Upper lobe of right lung (tissue), 1 donor: ENCODE measurements at regions not wholly inside any gene's neighbourhood (a gene's known extent, or its start where the extent isn't known, plus 50 kb on each side); places are given as distances from the start of the nearest gene placed in this dataset.
"Not testable (repeated sequence)": the region's sequence is repeated elsewhere in the genome, so short reads cannot be mapped to it uniquely, and the experiment has no call there.

Experiments used
- ATAC-seq: fragments of 200-7000 bp; cut with Tn5 transposase; one replicate; pipeline ENCODE4 v1.9.1; 2020; ENCODE audit warnings: mild to moderate bottlenecking, moderate library complexity
- DNase-seq: peaks from one replicate; pipeline ENCODE4 v3.0.0-alpha.2; 2020
- H3K27ac ChIP-seq: fragments of 200-600 bp; one replicate; pipeline ENCODE4 v1.8.0; 2022
- H3K27me3 ChIP-seq: fragments of 200-600 bp; one replicate; pipeline ENCODE4 v1.8.0; 2022; ENCODE audit warnings: mild to moderate bottlenecking
- H3K36me3 ChIP-seq: fragments of 200-600 bp; one replicate; pipeline ENCODE4 v1.8.0; 2022
- H3K4me1 ChIP-seq: fragments of 200-600 bp; one replicate; pipeline ENCODE4 v1.8.0; 2022
- H3K4me3 ChIP-seq: fragments of 200-600 bp; one replicate; pipeline ENCODE4 v1.8.0; 2022; ENCODE audit warnings: mild to moderate bottlenecking
- H3K9me3 ChIP-seq: fragments of 200-600 bp; one replicate; pipeline ENCODE4 v1.8.0; 2022
- intact Hi-C: fragments of 100-400 bp; cut with DNase I; formaldehyde crosslinking; loops from one replicate; pipeline ENCODE4 v1.11.0; 2022
- TF ChIP-seq, protein P1 (sequence below): fragments of 200-600 bp; IDR thresholded peaks from one replicate; pipeline ENCODE4 v1.8.0; 2022; ENCODE audit warnings: antibody characterized with exemption
- donor health status: DM: no; HTN: yes; CAD: no; lungs with severe emphysema.

DNA sequence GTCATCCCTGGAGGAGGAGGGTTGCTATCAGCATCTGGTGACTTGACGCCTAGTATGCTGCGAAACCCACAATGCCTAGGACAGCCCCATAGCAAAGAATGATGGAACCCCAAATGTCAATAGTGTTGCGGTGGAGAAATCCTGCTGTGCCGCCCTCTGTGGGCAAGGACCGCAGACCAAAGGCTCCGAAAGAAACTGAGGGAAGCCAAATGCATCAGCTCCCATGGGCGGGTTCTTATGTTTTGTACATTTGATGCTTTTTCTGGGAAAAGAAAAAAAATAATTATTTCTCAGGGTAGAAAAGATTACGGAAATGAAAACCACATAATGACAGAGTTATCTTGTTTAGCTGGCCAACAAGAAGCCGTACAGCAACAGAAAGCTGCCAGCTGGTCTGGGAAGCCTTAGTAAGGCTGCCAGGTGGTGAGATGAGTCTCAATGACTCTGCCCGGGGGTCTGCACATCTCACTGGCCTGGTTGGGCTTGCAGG is 95.0 kb upstream of the TBL1X start:
- Histone ChIP-seq H3K27ac (no peak overlapping the region), H3K9me3 (no peaks in the 10 kb centered on the region), H3K36me3 (no peaks in the 10 kb centered on the region), H3K4me1 (no peaks in the 10 kb centered on the region), H3K4me3 (no peak overlapping the region), H3K27me3 (no peaks in the 10 kb centered on the region)
- intact Hi-C loops: no loop called here
- DNase-seq: no peak
- TF ChIP-seq, protein P1, sequence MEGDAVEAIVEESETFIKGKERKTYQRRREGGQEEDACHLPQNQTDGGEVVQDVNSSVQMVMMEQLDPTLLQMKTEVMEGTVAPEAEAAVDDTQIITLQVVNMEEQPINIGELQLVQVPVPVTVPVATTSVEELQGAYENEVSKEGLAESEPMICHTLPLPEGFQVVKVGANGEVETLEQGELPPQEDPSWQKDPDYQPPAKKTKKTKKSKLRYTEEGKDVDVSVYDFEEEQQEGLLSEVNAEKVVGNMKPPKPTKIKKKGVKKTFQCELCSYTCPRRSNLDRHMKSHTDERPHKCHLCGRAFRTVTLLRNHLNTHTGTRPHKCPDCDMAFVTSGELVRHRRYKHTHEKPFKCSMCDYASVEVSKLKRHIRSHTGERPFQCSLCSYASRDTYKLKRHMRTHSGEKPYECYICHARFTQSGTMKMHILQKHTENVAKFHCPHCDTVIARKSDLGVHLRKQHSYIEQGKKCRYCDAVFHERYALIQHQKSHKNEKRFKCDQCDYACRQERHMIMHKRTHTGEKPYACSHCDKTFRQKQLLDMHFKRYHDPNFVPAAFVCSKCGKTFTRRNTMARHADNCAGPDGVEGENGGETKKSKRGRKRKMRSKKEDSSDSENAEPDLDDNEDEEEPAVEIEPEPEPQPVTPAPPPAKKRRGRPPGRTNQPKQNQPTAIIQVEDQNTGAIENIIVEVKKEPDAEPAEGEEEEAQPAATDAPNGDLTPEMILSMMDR: no peak
- ATAC-seq: no peak

DNA sequence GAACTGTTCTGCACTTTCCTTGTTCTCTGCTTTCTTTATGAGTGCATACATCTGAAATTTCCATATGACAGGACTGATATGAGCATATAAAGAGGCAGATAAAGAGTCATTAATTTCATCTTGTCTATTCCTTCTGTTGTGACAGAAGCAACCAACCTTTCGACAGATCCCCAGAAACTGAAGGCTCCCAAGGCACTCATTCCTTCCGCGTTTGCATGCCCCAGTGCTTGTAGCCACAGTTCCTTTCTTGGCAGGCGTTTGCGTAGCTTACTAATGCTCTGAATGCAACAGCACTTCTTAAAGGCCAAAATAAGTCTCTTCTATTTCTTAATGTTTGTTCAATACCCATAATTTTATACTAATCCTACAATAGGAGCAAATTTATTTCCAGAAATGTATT is 94.0 kb upstream of the TBL1X start:
- no peak for DNase-seq

DNA sequence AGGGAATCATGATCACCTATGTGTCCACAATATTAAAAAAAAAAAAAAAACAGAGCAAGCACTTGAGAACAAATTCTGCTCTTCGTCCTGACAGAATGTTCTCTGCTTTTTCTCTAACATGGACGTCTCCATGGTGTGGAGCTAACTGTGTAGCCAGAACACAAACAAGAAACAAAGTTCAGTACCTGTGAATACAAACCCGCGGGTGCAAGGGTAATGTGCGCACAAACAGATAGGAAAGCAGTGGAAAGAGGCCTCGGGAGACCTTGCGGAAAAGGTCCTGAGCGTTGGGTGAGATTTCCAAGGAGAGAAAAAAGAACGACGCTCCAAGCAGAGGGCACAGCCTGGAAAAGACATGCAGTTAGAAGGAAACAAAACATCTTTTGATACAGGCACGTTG is 92.0 kb upstream of the TBL1X start:
- intact Hi-C loops: no loop called here
- Histone ChIP-seq H3K4me3 (no peak overlapping the region), H3K9me3 (no peaks in the 10 kb centered on the region), H3K27ac (no peak overlapping the region), H3K27me3 (no peaks in the 10 kb centered on the region), H3K36me3 (no peaks in the 10 kb centered on the region), H3K4me1 (no peaks in the 10 kb centered on the region)
- TF ChIP-seq, protein P1: no peak
- no peak for DNase-seq
- no peak for ATAC-seq

More for the DNA sequence above, 94.0 kb upstream of the TBL1X start:
- H3K4me3 ChIP-seq: no peak overlapping the region
- intact Hi-C loops: no loop called here
- no peaks in the 10 kb centered on the region for H3K27me3 ChIP-seq
- no peaks in the 10 kb centered on the region for H3K36me3 ChIP-seq
- H3K4me1 ChIP-seq: no peaks in the 10 kb centered on the region
- ATAC-seq: no peak
- H3K9me3 ChIP-seq: no peaks in the 10 kb centered on the region
- no peak overlapping the region for H3K27ac ChIP-seq
- TF ChIP-seq, protein P1: no peak

DNA sequence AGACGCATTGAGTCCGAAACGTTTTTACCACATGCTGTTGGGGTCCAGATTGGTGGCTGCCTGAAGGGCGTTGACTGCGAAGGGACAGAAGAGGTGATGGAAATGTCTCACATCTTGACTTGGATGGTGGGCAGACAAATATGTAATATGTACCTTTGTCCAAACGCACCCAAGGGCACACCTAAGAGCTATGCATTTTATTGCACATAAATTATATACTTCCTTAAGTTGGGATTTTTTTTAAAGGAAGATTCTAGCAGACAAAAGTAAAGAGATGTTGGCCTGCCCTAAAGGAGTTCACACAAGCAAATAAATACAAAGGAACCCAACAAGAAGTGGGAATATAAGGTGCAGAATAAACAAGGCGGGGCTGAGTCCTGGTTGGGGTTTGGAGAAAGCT is 91.1 kb upstream of the TBL1X start:
- Histone ChIP-seq H3K4me1 (no peaks in the 10 kb centered on the region), H3K27me3 (no peaks in the 10 kb centered on the region), H3K9me3 (no peaks in the 10 kb centered on the region), H3K4me3 (no peak overlapping the region), H3K36me3 (no peaks in the 10 kb centered on the region), H3K27ac (no peak overlapping the region)
- ATAC-seq (no peak), DNase-seq (no peak)
- intact Hi-C loops: no loop called here
- TF ChIP-seq, protein P1: no peak

DNA sequence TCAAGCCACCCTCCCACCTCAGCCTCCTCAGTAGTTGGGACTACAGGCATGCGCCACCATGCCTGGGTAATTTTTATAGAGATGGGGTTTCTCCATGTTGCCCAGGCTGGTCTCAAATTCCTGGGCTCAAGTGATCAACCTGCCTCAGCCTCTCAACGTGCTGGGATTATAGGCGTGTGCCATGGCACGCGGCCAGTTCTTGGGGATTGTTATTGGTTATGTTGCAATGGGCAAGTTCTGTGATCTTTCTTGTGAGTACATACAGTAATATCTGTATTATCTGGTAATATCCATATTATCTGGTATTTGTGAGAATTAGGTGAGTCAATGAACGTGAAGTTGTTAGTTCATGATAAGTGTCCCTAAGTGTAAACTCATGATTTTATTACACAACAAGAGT is 90.3 kb upstream of the TBL1X start:
- Histone ChIP-seq H3K4me3 (no peak overlapping the region), H3K27ac (no peak overlapping the region), H3K4me1 (no peaks in the 10 kb centered on the region), H3K9me3 (no peaks in the 10 kb centered on the region), H3K36me3 (no peaks in the 10 kb centered on the region), H3K27me3 (no peaks in the 10 kb centered on the region)
- TF ChIP-seq, protein P1: no peak
- ATAC-seq (no peak), DNase-seq (peak; percentile 63)
- intact Hi-C loops: no loop called here

DNA sequence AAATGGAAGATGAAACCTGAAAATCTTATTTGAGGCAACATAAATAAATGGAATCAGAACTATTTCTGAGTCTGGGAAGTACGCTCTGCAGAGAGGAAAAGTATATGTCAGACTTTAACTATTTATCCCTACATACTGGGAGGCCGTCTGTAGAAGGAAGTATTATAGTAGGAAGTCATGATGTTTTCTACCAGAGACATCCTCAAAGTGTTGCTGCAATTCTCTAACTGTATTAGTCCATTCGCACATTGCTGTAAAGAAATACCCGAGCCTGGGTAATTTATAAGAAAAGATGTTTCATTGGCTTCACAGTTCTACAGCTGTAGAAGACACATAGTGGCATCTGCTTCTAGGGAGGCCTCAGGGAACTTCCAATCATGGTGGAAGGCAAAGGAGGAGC is 88.7 kb upstream of the TBL1X start:
- Histone ChIP-seq H3K36me3 (no peaks in the 10 kb centered on the region), H3K4me3 (no peak overlapping the region), H3K4me1 (no peaks in the 10 kb centered on the region), H3K27me3 (no peaks in the 10 kb centered on the region), H3K27ac (no peak overlapping the region), H3K9me3 (no peaks in the 10 kb centered on the region)
- intact Hi-C loops: no loop called here
- ATAC-seq (peak; percentile 36), DNase-seq (no peak)
- TF ChIP-seq, protein P1: no peak

DNA sequence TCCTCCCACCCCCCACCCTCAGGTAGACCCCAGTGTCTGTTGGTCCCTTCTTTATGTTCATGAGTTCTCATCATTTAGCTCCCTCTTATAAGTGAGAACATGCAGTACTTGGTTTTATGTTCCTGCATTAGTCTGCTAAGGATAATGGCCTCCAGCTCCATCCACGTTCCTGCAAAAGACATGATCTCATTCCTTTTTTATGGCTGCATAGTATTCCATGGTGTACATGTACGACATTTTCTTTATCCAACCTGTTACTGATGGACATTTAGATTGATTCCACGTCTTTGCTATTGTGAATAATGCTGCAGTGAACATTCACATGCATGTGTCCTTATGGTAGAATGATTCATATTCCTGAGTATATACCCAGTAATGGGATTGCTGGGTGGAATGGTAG is 87.6 kb upstream of the TBL1X start:
- ATAC-seq, H3K27me3 ChIP-seq, H3K36me3 ChIP-seq, DNase-seq, H3K4me1 ChIP-seq, H3K27ac ChIP-seq, H3K4me3 ChIP-seq, intact Hi-C loops, H3K9me3 ChIP-seq: not testable (repeated sequence)
